ENCODE measurements at regions not wholly inside any gene's neighbourhood (a gene's known extent, or its start where the extent isn't known, plus 50 kb on each side); places are given as distances from the start of the nearest gene placed in this dataset.

DNA sequence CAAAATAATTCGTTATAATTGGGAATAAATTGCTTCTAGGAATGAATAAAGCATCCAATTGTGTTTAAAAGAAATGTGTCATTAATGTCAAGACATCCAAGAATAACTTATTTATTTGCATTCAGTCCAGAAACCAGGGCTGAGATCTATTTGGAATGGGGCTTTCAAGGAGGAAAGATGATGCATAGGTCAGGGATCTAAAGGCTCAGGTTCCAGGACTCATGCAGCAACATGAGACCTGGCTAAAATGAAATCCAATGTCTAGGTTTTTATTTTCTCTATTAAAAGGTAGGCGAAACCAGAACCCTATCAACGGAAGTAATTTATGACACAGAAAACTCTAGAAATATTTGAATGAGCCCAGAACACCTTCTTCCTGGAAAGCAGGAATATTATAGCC lies 376.8 kb downstream of the SEC16B start:
- no peaks in the 10 kb centered on the region for H3K4me1 Mint-ChIP-seq
- ATAC-seq (ENCODE audit: low read depth) (no peak), DNase-seq (no peak)
- no peaks in the 10 kb centered on the region for H3K27me3 Mint-ChIP-seq
- TF ChIP-seq, protein P1, sequence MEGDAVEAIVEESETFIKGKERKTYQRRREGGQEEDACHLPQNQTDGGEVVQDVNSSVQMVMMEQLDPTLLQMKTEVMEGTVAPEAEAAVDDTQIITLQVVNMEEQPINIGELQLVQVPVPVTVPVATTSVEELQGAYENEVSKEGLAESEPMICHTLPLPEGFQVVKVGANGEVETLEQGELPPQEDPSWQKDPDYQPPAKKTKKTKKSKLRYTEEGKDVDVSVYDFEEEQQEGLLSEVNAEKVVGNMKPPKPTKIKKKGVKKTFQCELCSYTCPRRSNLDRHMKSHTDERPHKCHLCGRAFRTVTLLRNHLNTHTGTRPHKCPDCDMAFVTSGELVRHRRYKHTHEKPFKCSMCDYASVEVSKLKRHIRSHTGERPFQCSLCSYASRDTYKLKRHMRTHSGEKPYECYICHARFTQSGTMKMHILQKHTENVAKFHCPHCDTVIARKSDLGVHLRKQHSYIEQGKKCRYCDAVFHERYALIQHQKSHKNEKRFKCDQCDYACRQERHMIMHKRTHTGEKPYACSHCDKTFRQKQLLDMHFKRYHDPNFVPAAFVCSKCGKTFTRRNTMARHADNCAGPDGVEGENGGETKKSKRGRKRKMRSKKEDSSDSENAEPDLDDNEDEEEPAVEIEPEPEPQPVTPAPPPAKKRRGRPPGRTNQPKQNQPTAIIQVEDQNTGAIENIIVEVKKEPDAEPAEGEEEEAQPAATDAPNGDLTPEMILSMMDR (IDR thresholded peaks at IDR 0.05) = no peak
- H3K4me3 Mint-ChIP-seq = no peak overlapping the region
- no peaks in the 10 kb centered on the region for H3K36me3 Mint-ChIP-seq (ENCODE audit: low read depth)
- no peaks in the 10 kb centered on the region for H3K9me3 Mint-ChIP-seq
- intact Hi-C loops (cut with micrococcal nuclease) = no loop called here
- ChIA-PET CTCF (no interaction called here), POLR2A (no interaction called here)
- no peak overlapping the region for H3K27ac Mint-ChIP-seq

DNA sequence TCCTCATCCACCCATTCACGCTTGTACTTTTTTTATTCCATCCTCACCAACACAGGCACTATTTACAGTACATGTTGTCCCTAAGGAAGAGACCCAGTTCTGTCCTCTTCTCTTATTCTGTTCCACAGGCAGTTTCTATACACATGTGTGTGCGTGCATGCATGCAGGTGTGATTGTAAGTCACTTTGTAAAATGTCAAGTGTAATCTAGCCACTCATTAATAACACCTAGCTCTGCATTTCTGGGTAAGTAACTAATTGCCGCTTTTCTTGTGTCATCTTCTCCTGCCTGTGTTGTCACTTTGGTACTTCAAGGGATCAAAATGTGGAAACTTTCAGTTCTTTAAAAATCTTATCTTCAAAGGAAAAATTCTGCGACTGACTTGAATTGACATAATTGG lies 377.2 kb downstream of the SEC16B start:
- H3K9me3 Mint-ChIP-seq = no peaks in the 10 kb centered on the region
- intact Hi-C loops (cut with micrococcal nuclease) = no loop called here
- no peaks in the 10 kb centered on the region for H3K4me1 Mint-ChIP-seq
- TF ChIP-seq, protein P1 (IDR thresholded peaks at IDR 0.05) = no peak
- no peaks in the 10 kb centered on the region for H3K27me3 Mint-ChIP-seq
- ChIA-PET POLR2A (no interaction called here), CTCF (no interaction called here)
- no peak for ATAC-seq (ENCODE audit: low read depth)
- no peak overlapping the region for H3K27ac Mint-ChIP-seq
- no peaks in the 10 kb centered on the region for H3K36me3 Mint-ChIP-seq (ENCODE audit: low read depth)
- no peak for DNase-seq
- H3K4me3 Mint-ChIP-seq = no peak overlapping the region

DNA sequence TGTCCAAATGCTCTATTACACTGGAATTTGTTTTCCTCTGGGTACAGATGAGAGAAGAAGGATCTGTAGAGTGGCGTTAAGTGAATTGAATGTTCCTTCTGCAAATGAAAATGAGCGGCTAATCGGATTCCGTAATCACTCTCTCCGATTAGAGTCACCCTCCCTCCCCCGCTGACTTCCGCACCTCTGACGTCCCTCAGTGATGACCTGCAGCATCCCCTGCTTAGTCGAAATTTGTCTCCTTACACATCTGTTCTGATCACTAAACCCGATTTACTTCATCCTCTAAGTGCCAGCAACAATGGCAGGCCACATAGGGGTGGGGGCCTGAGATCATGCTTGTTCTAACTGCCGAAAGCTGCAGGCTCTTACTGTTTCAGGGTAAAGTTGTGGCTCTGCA lies 378.7 kb downstream of the SEC16B start:
- Mint-ChIP-seq H3K9me3 (no peaks in the 10 kb centered on the region), H3K27me3 (no peaks in the 10 kb centered on the region), H3K27ac (no peak overlapping the region), H3K36me3 (ENCODE audit: low read depth) (no peaks in the 10 kb centered on the region), H3K4me3 (no peak overlapping the region), H3K4me1 (no peaks in the 10 kb centered on the region)
- TF ChIP-seq, protein P1 (IDR thresholded peaks at IDR 0.05) = no peak
- DNase-seq (no peak), ATAC-seq (ENCODE audit: low read depth) (no peak)
- CTCF ChIA-PET = no interaction called here
- intact Hi-C loops (cut with micrococcal nuclease) = no loop called here
- POLR2A ChIA-PET = no interaction called here

DNA sequence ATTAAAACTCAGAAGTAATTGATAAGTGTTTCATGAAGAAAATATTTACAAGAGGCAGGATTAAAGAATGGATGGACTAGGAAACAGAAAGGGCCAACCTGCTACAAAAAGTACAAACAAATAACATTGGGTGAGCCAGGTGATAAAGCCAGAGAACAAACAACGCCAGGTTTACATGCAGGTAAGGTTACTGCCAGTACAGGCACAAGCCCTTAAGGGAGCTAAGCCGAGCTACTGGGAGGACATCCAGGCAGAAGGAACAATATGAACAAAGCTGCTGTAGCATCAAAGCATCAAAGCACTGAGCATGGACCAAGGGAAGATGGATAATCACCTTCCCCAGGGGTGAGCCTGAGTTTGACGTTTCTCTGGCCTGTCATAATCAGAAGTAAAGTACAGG lies 380.7 kb downstream of the SEC16B start:
- H3K27ac Mint-ChIP-seq = no peak overlapping the region
- intact Hi-C loops (cut with micrococcal nuclease) = no loop called here
- TF ChIP-seq, protein P1 (IDR thresholded peaks at IDR 0.05) = no peak
- ATAC-seq (ENCODE audit: low read depth) = no peak
- H3K4me1 Mint-ChIP-seq = no peaks in the 10 kb centered on the region
- no peak overlapping the region for H3K4me3 Mint-ChIP-seq
- H3K36me3 Mint-ChIP-seq (ENCODE audit: low read depth) = no peaks in the 10 kb centered on the region
- H3K9me3 Mint-ChIP-seq = no peaks in the 10 kb centered on the region
- no peak for DNase-seq
- POLR2A ChIA-PET = no interaction called here
- CTCF ChIA-PET = no interaction called here
- no peaks in the 10 kb centered on the region for H3K27me3 Mint-ChIP-seq

DNA sequence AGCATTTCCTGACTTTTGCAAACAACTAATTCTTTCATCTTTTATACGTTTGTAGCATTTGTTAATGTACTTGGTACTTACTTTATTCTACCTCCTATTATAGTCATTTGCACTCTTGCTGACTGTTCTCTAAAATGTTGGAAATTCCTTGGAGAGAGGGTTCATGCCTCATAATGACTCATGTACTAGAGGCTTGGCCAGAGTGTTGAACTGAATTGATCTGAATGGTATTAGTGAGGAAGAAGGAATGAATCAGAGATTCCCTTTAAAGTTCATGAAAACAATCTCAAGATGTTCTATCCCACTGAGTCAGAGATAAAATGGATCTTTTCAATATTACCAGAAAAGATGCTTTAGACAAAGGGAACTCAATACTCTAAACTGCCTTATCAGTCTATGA lies 383.4 kb downstream of the SEC16B start:
- intact Hi-C loops (cut with micrococcal nuclease) = no loop called here
- ATAC-seq (ENCODE audit: low read depth) = no peak
- Mint-ChIP-seq H3K9me3 (no peaks in the 10 kb centered on the region), H3K27ac (no peak overlapping the region), H3K4me3 (no peak overlapping the region), H3K36me3 (ENCODE audit: low read depth) (no peaks in the 10 kb centered on the region), H3K4me1 (no peaks in the 10 kb centered on the region), H3K27me3 (no peaks in the 10 kb centered on the region)
- ChIA-PET POLR2A (no interaction called here), CTCF (no interaction called here)
- DNase-seq = no peak
- TF ChIP-seq, protein P1 (IDR thresholded peaks at IDR 0.05) = no peak
